GM18873 (cell line): ENCODE measurements at regions not wholly inside any gene's neighbourhood (a gene's known extent, or its start where the extent isn't known, plus 50 kb on each side); places are given as distances from the start of the nearest gene placed in this dataset.
A peak's percentile ranks its signal among the peaks of the same experiment; 100 is the strongest.
"Not testable (repeated sequence)": the region's sequence is repeated elsewhere in the genome, so short reads cannot be mapped to it uniquely, and the experiment has no call there.

Experiments
- ATAC-seq: cut with Tn5 transposase; IDR thresholded peaks from one replicate; pipeline ENCODE4 v1.9.1; 2021; ENCODE audit warnings: mild to moderate bottlenecking, moderate library complexity, moderate number of reproducible peaks; ENCODE audit not compliant: unreplicated experiment, low FRiP score

DNA sequence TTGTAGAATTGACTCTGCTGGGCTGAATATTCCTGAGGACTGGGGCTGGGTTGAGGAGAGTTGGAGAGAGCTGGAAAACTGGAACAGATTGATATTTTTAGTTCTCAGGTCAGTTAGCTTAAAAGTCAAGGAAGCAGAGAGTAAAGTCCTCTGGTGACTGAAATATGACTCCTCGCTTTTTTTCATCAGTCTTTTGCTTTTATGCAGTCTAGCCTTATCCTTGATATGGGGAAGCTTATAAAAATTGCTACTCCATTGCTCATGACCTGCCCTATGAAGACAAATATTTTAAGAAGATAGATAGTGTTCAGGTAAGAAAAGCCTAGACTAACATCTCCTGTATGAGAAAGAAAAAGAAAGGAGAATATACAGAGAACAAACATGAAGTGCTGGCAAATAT is 152.7 kb downstream of the C4orf33 start:
- ATAC-seq = no peak

DNA sequence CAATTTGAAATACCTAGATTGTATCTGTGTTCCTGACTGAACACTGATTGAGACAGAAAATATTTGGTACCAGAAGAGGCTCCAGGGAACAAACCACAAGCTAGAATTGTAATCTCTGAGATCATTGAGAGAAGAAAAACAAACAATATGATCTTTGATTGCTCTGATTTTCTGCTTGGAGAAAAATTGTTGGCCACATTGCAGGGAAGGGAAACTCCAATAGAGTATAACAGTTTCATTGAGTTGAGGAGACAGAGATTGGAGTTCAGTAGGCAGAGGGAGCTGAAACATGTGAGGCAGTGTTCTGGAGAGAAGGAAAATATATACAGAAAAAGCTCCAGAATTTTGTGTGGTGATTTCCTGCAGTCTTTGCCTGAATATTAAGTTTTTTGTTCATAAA is 158.2 kb downstream of the C4orf33 start:
- ATAC-seq = no peak

DNA sequence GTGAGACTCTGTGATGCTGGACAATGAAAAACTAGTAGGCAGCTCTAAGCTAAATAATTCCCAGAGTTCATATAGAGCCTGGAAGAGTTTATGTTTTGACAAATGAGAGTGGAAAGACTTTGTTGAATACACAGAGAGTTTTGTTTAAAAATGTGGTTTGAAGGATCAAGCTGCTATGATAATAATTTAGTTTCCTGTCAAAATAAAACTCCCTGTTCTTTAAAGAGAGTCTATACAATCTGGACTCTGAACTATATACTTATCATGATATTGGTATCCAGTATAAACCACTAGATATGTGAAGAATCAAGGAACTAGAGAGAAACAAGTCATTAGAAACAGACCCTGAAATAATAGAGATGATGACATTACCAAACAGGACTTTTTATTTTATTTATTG is 158.6 kb downstream of the C4orf33 start:
- no peak for ATAC-seq

DNA sequence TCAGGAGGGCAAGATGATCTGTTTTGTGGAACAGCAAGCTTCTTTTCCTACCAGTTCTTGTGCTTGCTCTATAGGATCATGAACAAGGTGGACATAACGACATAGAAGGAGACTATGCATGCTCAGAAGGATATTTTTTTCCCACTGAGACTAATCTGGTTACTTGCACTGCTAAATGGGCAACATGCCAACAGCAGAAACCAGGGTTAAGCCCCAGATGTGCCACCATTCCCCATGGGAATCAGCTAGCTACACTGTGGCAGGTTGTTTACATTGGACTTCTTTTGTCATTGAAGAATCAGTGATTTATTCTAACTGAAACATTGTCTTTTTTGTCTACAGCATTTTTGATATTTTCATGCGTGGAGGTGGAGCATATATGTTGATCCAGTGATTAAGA is 165.6 kb downstream of the C4orf33 start:
- ATAC-seq = no peak

DNA sequence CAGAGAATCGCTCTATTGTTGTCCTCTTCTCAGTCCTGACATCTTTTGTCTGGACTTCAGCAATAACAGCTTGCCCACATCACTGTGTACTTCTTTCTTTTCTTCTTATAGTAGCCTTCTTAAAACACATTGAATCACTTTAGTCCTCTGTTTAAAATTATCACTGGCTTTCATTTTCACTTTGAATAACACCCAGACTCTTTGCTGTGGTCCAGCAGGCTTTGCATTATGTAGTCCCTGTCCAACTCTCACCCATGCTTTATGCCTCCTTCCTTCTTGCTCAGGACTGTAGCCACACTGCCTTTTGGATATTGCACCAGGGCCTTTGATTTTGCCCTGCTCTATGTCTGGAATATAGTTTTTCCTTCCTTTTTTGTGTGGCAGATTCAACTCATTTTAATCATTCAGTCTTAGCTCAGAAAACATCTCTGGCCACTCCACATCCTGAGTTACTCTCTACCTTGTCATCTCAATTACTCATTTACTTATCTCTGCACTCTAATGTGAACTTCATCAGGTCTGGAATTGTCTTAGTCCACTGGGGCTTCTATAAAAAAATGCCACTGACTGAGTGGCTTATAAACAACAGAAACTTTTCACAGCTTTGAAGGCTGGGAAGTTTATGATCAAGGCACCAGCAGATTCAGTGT is 168.2 kb downstream of the C4orf33 start:
- ATAC-seq = peak; percentile 98

DNA sequence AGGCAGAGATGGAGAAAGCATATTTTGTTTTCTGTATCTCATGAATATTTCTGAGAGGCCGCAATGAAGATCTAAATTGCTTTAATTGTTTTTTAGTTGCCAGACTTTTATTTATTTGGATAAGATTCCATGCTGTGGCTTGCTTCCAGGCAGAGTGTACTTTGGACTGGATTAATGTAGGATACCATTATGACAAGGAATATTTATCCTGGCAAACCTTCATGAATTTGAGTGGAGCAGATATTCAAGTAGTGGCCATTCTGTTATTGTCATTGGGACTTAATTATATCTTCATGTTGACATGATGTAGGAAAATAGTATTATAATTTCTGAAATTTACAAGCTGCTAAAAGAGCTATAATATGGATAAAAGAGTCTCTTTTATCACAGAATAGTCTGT is 182.9 kb downstream of the C4orf33 start:
- ATAC-seq = no peak

DNA sequence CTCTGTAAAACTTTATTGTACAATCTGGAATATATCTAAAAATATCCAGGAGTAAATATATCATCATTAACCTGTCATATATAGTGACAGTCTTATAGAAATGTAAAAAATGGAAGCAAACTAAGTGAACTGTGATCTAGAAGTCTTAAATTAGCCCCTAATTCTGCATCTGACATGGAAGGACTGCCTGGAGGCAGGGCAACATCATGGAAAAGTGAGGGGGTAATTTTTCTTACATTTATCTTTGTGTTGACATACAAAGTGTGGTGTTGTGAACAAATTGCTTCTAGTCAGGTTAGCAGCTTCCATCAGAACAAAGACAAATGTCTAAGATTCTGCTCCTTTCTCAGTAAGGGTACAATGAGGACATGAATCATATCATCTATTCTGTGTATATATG is 186.3 kb downstream of the C4orf33 start:
- no peak for ATAC-seq

DNA sequence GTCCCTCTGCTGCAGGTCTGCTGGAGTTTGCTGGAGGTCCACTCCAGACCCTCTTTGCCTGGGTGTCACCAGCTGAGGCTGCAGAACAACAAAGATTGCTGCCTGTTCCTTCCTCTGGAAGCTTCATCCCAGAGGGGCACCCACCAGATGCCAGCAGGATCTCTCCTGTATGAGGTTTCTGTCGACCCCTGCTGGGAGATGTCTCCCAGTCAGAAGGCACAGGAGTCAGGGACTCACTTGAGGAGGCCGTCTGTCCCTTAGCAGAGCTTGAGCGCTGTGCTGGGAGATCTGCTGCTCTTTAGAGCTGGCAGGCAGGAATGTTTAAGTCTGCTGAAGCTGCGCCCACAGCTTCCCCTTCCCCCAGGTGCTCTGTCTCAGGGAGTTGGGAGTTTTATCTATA is 196.2 kb downstream of the C4orf33 start:
- not testable (repeated sequence) for ATAC-seq

DNA sequence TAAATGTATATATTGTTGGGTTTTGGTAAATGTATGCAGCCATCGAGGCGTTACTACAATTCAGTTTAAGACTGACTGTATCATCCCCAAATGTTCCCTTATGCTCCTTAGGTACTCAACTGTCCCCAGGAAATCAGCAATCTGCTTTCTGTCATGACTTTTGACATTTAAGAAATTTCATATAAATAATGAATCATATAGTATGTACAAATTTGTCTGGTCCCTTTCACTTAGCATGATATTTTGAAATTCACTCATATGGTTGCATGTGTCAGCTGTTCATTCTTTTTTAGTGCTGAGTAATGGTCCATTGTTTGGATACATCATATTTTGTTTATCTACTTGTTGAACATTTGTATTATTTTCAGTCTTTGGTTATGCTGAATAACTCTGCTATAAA is 218.8 kb downstream of the C4orf33 start:
- ATAC-seq = no peak

DNA sequence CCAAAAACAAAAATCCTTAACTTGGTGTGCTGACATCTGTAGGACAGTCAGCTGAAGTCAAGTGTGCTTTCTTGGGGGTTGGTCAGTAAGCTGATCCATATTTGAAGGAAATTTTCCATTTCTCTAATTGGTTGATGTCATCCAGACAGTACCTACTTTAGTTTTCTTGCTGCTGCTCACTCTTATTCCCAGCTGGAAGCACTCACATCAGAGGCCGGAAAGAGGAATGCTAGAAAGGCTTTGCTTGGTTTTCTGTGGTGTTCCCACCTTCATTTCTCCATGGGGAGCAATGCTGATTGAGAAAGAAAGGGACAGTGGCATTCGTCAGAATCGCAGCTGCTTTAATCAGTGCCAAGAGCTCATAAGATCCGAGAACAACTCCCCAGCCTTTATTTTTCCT is 227.0 kb downstream of the C4orf33 start:
- no peak for ATAC-seq

DNA sequence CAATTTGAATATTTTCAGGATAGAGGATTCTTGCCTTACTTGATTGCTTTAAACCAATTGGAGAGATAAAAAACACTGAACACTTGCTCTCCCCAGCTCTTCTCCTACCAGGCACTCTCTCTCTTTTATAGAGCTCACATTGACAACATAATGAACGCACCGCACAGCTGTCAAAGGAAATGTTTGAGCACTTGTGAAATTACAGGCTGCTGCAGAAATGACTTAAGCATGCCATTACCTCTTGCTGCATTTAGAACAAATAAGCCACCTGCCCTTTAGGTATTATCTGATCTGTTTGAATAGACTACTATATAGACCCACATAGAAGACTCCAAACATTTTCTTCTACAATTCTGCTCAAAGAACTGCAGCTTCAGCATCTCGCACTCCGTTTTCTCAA is 227.7 kb downstream of the C4orf33 start:
- ATAC-seq = no peak

DNA sequence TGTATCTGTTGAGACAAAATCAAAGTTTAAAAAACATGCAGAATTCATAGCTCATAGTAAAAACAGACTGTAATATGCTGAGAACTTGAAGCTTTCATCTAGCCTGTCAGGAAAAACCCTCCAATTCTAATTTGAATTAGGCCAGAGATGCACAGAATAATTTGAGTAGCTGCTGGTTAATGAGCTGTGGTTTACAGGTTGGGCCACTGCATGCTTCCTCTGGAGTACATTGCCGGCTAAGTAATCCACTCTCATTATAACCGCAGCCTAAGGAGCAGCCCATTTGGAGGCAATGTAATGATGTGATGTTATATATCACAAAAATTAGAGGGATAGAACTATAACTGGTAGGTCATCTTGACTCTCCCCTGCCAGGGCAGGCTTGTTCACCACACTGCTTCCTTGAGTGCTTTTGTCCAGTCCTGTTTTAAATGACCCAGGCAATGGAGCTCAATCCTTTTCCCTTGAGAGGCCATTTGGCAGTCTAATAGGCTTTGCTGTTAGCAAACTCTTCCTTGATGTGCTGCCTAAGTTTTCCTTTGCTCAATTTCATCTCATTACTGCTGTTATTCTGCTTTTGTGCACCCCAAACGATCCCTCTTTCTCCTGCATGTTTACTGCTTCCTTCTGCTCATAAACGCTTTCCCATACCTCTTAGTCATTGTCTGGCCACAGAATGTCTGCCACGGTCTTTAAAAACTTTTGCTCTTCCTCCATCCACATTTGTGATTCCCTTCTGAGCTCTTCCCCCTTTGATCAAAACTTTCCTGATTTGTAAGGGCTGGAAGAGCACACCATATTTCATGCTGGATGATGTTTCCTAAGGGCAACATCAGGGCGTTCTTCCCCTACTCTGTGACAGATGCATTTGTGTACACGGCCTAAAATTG is 230.9 kb downstream of the C4orf33 start:
- no peak for ATAC-seq

DNA sequence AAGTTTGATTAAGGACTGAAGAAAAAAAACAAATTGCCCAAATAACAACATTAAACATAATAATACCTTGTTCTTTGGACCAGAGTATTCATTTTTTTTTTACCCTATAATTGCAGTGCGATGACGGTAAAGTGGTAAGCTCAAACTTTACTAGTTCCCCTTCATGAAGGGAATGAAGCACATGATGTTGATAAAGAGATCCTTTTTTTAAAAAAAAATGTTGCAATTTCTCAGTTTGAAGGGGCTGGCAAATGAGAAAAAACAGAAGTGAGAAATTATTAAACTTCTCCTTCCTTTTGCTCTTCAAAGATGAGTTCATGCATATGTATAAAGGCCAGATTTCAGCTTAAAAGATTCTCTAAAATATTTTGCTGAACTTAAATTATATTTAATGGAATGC is 231.7 kb downstream of the C4orf33 start:
- no peak for ATAC-seq

DNA sequence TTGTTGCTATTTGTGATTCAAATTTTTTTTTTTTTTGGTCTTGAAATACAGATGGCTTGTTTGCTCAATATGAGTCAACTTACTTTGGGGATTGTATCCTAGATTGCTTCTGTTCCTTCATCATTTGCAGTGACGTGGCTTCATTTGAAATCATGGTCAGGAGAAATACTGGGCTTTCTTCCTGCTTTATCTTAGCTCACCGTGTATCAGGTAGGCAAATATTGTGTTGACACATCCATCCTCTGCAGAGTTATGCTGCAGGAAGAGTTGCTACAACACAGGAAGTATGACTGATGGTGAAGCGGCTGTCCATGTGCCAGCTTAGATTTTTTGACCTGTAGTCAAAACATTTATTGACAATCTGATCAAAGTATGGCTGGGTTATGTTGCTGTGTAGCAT is 232.2 kb downstream of the C4orf33 start:
- no peak for ATAC-seq

DNA sequence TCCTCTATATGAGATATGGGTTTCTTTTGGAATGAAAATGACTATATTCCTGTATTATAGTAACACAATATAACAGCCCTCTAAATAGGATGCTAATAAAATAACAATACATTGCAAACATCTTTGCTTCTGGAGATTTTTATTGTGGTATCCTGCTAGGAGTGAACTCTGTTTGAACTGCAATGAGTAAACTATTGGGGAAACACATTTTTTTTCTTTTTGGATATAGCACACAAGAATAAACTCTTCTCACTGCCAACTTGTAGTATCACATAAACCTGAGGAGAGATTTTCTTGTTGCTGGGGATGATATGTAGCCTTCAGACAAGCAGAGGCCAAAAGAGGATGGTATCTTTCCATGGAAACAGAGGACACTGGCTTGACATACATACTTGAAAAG is 238.2 kb downstream of the C4orf33 start:
- no peak for ATAC-seq

DNA sequence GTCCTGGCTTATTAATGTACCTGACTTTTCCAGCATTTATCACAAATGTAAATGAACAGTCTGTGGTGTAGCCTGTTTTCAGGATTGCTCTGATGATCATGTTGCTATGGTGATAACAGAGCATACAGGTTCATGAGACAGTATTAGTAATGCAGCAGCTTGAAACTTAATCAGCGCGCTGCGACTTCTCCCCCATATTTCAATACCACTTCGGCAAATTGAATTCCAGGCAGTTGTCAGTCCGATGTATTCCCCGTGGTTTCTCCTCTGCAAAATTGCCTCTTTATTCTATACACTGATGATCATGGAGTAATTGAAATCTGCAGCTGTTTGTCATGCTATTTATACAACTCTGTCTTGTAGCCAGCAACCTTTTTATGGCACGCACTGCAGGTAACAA is 239.3 kb downstream of the C4orf33 start:
- ATAC-seq = no peak

DNA sequence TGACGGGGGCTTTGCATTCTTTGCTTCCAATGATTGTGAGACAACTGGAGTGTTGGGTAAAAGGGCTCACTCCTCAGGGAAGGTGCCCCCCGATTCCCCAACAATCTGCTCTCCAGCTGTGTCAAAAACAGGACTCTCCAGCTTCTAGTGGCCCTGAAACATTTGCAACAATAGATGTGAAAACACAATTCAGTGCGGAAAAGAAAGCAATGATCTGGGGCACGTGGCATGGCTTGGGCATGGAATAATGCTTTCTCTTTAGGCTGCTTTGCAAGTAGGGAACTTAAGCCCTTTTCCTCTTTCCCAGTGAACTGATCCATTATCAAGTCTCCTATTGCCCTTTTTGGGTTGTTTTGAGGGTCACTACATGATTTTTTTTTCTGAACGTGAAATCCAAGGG is 239.9 kb downstream of the C4orf33 start:
- ATAC-seq = no peak

DNA sequence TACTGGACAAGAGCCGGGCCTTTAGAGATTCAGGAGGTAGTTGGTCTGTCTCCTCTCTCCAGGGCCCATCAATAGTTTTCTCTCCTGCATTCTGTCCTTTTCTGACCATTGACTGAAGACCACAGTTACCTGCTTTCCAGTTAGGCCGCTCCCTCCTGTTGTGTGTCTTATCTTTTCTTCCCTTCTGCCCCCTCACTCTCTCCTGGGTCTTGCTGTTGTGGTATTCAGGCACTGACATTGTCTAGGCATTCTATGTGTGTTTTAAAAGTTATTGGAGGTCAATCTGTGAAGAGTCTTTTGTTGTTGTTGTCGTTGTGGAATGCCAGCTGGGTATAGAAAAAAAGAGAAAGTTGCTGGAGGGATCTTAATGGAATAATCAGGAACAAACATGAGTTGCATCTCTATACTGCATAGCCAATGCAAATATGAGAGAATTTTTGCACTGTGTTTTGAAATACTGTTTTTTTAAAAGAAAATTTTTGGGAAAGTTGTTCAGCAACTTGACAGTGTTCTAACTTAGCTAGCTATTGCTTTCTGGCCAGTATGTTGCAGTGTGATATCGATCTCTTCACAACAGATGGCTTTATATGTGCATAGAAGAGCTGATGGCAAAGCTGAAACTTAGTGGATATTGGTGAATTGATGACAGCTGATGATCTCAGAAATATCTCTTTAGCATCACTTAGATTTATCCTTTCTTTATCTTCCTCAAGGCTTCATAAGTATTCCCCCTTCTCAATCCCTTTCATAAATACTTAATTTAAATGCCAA is 240.7 kb downstream of the C4orf33 start:
- no peak for ATAC-seq

DNA sequence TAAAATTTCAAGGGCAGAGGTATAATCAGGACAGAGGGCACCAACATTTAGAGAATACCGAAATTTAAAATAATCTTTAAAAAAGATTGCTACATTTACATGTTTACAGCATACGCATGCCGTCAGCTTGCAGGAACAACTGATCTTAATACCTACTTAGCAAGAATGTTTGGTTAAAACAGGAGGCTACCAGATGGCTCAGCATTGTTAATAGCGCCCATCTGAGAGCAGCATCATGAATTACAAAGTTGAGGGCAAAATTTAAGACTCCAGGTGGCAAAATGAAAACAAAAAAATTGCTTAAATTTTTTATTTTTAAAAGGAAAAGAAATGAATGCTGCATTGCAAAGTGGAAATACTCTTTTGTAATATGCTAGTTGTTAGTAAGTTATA is 241.3 kb downstream of the C4orf33 start:
- ATAC-seq = no peak

DNA sequence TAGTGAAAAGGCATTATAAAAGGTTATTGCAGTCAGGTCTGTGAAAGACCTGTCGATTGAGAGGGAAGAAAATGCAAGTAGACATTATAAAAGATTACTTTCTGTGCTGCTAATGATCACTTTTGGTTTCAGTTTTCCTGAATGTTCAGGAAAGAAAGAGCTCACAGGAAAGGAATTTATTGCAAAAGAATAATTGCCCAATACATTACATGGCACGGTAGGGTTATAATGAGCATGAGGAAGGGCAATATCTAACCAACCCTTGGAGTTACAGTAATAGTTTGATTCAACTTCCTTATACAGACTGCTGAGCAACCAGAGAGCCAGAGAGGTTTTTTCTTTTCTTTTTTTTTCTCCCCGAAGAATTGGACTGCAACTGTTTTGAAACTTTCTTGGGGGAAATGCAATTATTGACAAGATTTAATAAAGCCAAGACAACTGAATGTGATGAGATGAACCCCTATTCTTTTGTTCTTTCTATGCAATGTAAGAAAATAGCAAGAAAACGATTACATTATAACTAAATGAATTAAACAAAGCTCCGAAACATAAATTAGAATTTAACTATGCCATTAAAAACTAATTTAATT is 247.0 kb downstream of the C4orf33 start:
- no peak for ATAC-seq

DNA sequence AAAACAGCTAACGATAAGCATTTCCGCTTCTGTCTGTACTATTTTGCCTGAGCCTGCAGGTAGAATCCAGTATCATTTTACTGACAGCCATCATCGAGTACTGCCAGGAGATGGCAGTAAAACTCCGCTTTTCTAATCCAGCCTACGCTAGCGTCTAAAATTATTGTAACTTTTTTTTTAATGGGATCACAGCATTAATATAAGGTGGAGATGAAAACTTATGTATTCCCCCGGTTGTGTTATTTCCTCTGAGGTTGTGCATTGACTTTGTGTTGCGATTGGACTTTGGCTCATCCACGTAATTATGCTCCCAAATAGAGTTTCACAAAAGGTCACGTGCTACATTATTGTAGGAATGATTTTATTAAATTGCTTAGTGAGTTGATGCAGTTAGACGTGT is 248.1 kb downstream of the C4orf33 start:
- peak; percentile 71 for ATAC-seq
